Sigmoid colon (tissue), 6 donors: ENCODE measurements at regions not wholly inside any gene's neighbourhood (a gene's known extent, or its start where the extent isn't known, plus 50 kb on each side); places are given as distances from the start of the nearest gene placed in this dataset.

Experiments used
- DNase-seq: peaks from one replicate; pipeline ENCODE4 v3.0.0-alpha.2; 2019
- H3K27ac ChIP-seq, 4 donors: fragments of 200-600 bp; sonication (generic); one replicate each; pipeline ENCODE4 v1.5.1; 2016 to 2019; ENCODE audit warnings: mild to moderate bottlenecking in 1 of 4
- H3K27me3 ChIP-seq, 3 donors: fragments of 200-600 bp; sonication (generic); one replicate each; pipeline ENCODE4 v1.5.1; 2019; ENCODE audit warnings: mild to moderate bottlenecking in 1 of 3
- H3K36me3 ChIP-seq, 4 donors: fragments of 200-600 bp; sonication (generic); one replicate each; pipeline ENCODE4 v1.5.1; 2016 to 2019
- H3K4me1 ChIP-seq, 4 donors: fragments of 200-600 bp; sonication (generic); one replicate each; pipeline ENCODE4 v1.5.1; 2017 to 2019
- H3K4me3 ChIP-seq, 4 donors: fragments of 200-600 bp; sonication (generic); one replicate each; pipeline ENCODE4 v1.5.1; 2017 to 2019; ENCODE audit warnings: mild to moderate bottlenecking in 2 of 4, moderate library complexity in 1 of 4
- H3K9me3 ChIP-seq, 4 donors: fragments of 200-600 bp in 3 of 4; sonication (generic) in 3 of 4; one replicate each; pipeline versions ENCODE4 v1.5.1 to v1.6.1; 2013 to 2019
- CTCF ChIP-seq, 4 experiments: fragments of 450-650 bp in 3 of 4; fragments of 200-600 bp in 1 of 4; IDR thresholded peaks; one replicate each; pipeline ENCODE4 v1.5.1; 2016 to 2019; ENCODE audit warnings: antibody characterized with exemption in 4 of 4, mild to moderate bottlenecking in 3 of 4, moderate library complexity in 2 of 4
- EP300 ChIP-seq, 4 donors: sonication (generic); formaldehyde crosslinking; IDR thresholded peaks; one replicate each; pipeline ENCODE4 v1.6.1; 2017; ENCODE audit warnings: antibody characterized with exemption in 4 of 4
- POLR2A ChIP-seq, 2 donors: fragments of 450-650 bp; IDR thresholded peaks; one replicate each; pipeline ENCODE4 v1.6.1; 2016; ENCODE audit warnings: antibody characterized with exemption in 2 of 2, mild to moderate bottlenecking in 2 of 2, moderate library complexity in 2 of 2
- POLR2AphosphoS5 ChIP-seq, 4 donors: sonication (generic); formaldehyde crosslinking; IDR thresholded peaks; one replicate each; pipeline ENCODE4 v1.6.1; 2017; ENCODE audit warnings: antibody characterized with exemption in 4 of 4
- WGBS, 2 donors: extraction: QIAGEN DNeasy Blood & Tissue Kit; methylation state at CpG; one replicate each; pipeline ENCODE4 v1.1.7; 2013; 5-methylcytosine and 5-hydroxymethylcytosine counted together
- intact Hi-C: fragments of 100-400 bp; cut with DNase I; formaldehyde crosslinking; loops from one replicate; pipeline ENCODE4 v1.15.1; 2023
- donor health status: healthy with polysubstance abuse.
- donor health status: healthy.

- DNase-seq: no peak
- Histone ChIP-seq H3K27ac (no peak overlapping the region), H3K4me1 (no peaks in the 10 kb centered on the region), H3K9me3 (no peaks in the 10 kb centered on the region), H3K27me3 (no peaks in the 10 kb centered on the region), H3K36me3 (no peaks in the 10 kb centered on the region), H3K4me3 (no peak overlapping the region)
- no peak for TF ChIP-seq POLR2AphosphoS5 (IDR thresholded peaks at IDR 0.05)
- no peak for TF ChIP-seq EP300 (IDR thresholded peaks at IDR 0.05)
- intact Hi-C loops: no loop called here
- WGBS, 2 donors: 31 to 53% methylated on average over 6 of the region's 6 CpGs
Observed at GRCh38 chr12:107236824-107237511, 143.6 kb upstream of the CRY1 start.

- Histone ChIP-seq H3K4me1 (no peaks in the 10 kb centered on the region), H3K9me3 (no peaks in the 10 kb centered on the region), H3K36me3 (no peaks in the 10 kb centered on the region), H3K27me3 (no peaks in the 10 kb centered on the region), H3K4me3 (no peak overlapping the region), H3K27ac (no peak overlapping the region)
- no peak for TF ChIP-seq POLR2A (IDR thresholded peaks at IDR 0.05)
- TF ChIP-seq POLR2AphosphoS5 (IDR thresholded peaks at IDR 0.05): no peak
- no peak for TF ChIP-seq EP300 (IDR thresholded peaks at IDR 0.05)
- TF ChIP-seq CTCF (IDR thresholded peaks at IDR 0.05): no peak
- intact Hi-C loops: no loop called here
- 81 to 85% methylated on average over 3 of the region's 3 CpGs for WGBS, 2 donors
- DNase-seq: no peak
Observed at GRCh38 chr12:107238296-107238695, 144.9 kb upstream of the CRY1 start.

GRCh38 chr12:107241411-107241810 is 148.1 kb upstream of the CRY1 start:
- WGBS, 2 donors: 55 to 72% methylated on average over 1 of the region's 1 CpG
- no peaks in the 10 kb centered on the region for H3K36me3 ChIP-seq
- H3K4me1 ChIP-seq: no peaks in the 10 kb centered on the region
- H3K4me3 ChIP-seq: no peak overlapping the region
- no peak for TF ChIP-seq CTCF (IDR thresholded peaks at IDR 0.05)
- TF ChIP-seq POLR2A (IDR thresholded peaks at IDR 0.05): no peak
- no peak for TF ChIP-seq POLR2AphosphoS5 (IDR thresholded peaks at IDR 0.05)
- no peak for TF ChIP-seq EP300 (IDR thresholded peaks at IDR 0.05)
- no peak for DNase-seq
- no peak overlapping the region for H3K27ac ChIP-seq
- no peaks in the 10 kb centered on the region for H3K9me3 ChIP-seq
- intact Hi-C loops: no loop called here
- H3K27me3 ChIP-seq: no peaks in the 10 kb centered on the region

GRCh38 chr12:107242189-107242588 is 148.8 kb upstream of the CRY1 start:
- no peak for TF ChIP-seq CTCF (IDR thresholded peaks at IDR 0.05)
- no peak for TF ChIP-seq EP300 (IDR thresholded peaks at IDR 0.05)
- TF ChIP-seq POLR2AphosphoS5 (IDR thresholded peaks at IDR 0.05): no peak
- no peak for TF ChIP-seq POLR2A (IDR thresholded peaks at IDR 0.05)
- H3K4me3 ChIP-seq: no peak overlapping the region
- no peaks in the 10 kb centered on the region for H3K27me3 ChIP-seq
- no peaks in the 10 kb centered on the region for H3K36me3 ChIP-seq
- intact Hi-C loops: no loop called here
- H3K4me1 ChIP-seq: no peaks in the 10 kb centered on the region
- 16 to 17% methylated on average over 4 of the region's 4 CpGs for WGBS, 2 donors
- no peaks in the 10 kb centered on the region for H3K9me3 ChIP-seq
- H3K27ac ChIP-seq: no peak overlapping the region
- no peak for DNase-seq

- no peak for DNase-seq
- Histone ChIP-seq H3K27me3 (no peaks in the 10 kb centered on the region), H3K27ac (no peak overlapping the region), H3K4me1 (no peaks in the 10 kb centered on the region), H3K4me3 (no peak overlapping the region), H3K36me3 (no peaks in the 10 kb centered on the region), H3K9me3 (no peaks in the 10 kb centered on the region)
- 43 to 72% methylated on average over 4 of the region's 4 CpGs for WGBS, 2 donors
- TF ChIP-seq CTCF (IDR thresholded peaks at IDR 0.05): no peak
- no peak for TF ChIP-seq EP300 (IDR thresholded peaks at IDR 0.05)
- TF ChIP-seq POLR2AphosphoS5 (IDR thresholded peaks at IDR 0.05): no peak
- no peak for TF ChIP-seq POLR2A (IDR thresholded peaks at IDR 0.05)
- intact Hi-C loops: no loop called here
Observed at GRCh38 chr12:107243341-107243740, 150.0 kb upstream of the CRY1 start.
